ENCODE measurements at regions not wholly inside any gene's neighbourhood (a gene's known extent, or its start where the extent isn't known, plus 50 kb on each side); places are given as distances from the start of the nearest gene placed in this dataset.

DNA sequence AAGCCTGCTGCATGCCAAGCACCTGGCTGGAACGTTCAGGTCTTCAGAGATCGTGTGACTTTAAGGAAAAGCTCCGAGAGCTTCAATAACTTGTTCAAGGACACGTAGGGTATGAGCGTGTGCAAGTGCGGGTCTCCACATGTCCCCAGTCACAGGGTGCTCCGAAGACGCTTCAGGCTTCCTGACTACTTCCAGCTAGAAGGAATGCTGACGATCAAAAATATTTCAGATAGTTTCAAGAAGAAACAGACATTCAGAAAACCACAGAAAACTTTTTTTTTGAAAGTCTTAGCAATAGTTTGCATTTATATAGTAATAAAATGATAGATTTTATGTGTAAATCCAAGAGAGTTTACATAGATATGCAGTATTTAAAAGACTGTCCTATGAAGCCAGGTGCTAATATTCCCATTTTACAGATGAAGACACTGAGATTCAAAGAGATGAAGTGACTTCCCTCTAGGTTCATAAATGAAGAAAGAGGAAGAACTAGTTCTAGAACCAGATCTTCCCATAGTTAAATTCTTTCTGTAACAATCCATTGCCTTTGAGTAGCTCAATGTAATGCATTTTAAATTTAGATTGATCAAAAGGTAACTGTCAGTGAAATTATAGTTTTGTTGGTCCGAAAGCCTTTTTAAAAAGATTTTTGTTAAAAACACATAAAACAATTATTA lies 247.6 kb downstream of the MYLK4 start:
- H3K27me3 ChIP-seq (ENCODE audit: control insufficient read depth, insufficient read depth, low read length) = no peaks in the 10 kb centered on the region
- H3K27ac ChIP-seq = no peak overlapping the region

DNA sequence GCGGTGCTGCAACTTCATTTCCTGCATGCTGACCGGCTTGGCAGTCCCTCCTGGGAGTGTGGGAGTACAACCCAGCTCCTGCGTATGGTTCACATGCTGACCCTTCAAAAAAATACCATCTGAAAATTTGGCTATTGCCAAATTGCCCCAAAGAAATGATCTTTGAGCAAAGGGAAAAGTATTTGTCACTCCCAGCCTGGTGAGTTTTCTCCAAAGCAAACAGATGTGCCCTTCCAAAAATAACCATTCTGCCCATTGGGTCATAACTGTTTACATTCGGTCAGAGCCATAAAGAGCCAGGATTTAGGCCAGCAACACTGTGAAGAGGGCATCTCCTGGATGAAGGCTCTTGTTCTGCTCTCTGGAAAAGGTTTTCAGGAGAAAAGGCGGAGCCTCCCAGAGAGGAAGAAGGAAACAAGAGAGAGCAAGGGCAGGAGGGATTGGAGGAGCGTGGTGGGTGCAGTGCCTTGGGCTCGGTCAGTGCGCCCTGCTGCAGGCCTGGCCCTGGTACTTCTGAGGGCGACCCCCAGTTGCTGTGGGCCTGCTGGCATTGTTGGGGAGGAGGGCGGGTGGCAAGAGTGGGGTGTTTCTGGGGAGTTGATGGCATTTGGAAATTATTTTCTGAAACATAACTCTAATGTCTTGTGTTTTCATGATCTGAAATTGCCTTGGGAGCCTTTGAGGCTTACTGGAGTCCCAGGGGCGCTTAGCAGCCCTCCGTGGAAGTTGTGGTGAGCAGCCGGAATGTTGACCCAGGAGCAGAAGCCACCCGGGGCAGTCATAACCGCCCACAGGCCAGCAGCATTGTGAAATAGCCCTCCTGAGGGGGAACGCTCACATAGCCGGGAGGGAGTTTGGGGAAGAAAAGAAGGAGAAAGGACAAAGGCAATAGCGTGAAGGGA lies 248.4 kb downstream of the MYLK4 start:
- H3K4me3 ChIP-seq (ENCODE audit: low read depth, low read length) = no peak overlapping the region
- no peak overlapping the region for H3K9ac ChIP-seq
- TF ChIP-seq, protein P1, sequence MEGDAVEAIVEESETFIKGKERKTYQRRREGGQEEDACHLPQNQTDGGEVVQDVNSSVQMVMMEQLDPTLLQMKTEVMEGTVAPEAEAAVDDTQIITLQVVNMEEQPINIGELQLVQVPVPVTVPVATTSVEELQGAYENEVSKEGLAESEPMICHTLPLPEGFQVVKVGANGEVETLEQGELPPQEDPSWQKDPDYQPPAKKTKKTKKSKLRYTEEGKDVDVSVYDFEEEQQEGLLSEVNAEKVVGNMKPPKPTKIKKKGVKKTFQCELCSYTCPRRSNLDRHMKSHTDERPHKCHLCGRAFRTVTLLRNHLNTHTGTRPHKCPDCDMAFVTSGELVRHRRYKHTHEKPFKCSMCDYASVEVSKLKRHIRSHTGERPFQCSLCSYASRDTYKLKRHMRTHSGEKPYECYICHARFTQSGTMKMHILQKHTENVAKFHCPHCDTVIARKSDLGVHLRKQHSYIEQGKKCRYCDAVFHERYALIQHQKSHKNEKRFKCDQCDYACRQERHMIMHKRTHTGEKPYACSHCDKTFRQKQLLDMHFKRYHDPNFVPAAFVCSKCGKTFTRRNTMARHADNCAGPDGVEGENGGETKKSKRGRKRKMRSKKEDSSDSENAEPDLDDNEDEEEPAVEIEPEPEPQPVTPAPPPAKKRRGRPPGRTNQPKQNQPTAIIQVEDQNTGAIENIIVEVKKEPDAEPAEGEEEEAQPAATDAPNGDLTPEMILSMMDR (IDR thresholded peaks at IDR 0.05) = no peak
- H3K36me3 ChIP-seq (ENCODE audit: control insufficient read depth, insufficient read depth, low read length) = no peaks in the 10 kb centered on the region
- no peak overlapping the region for H2AFZ ChIP-seq
- H3K27me3 ChIP-seq (ENCODE audit: control insufficient read depth, insufficient read depth, low read length) = no peaks in the 10 kb centered on the region
- H3K27ac ChIP-seq = no peak overlapping the region
- H3K79me2 ChIP-seq = no peaks in the 10 kb centered on the region
- H3K4me1 ChIP-seq = no peaks in the 10 kb centered on the region
- no peaks in the 10 kb centered on the region for H3K9me3 ChIP-seq (ENCODE audit: control insufficient read depth, low read length)
- no peak overlapping the region for H3K4me2 ChIP-seq (ENCODE audit: low read length)

More for the DNA sequence above, 247.6 kb downstream of the MYLK4 start:
- no peaks in the 10 kb centered on the region for H3K36me3 ChIP-seq (ENCODE audit: control insufficient read depth, insufficient read depth, low read length)
- no peak overlapping the region for H3K4me2 ChIP-seq (ENCODE audit: low read length)
- no peaks in the 10 kb centered on the region for H3K4me1 ChIP-seq
- no peak overlapping the region for H3K9ac ChIP-seq
- TF ChIP-seq, protein P1 (IDR thresholded peaks at IDR 0.05) = no peak
- H3K4me3 ChIP-seq (ENCODE audit: low read depth, low read length) = no peak overlapping the region
- no peaks in the 10 kb centered on the region for H3K79me2 ChIP-seq
- no peaks in the 10 kb centered on the region for H3K9me3 ChIP-seq (ENCODE audit: control insufficient read depth, low read length)
- H2AFZ ChIP-seq = no peak overlapping the region

DNA sequence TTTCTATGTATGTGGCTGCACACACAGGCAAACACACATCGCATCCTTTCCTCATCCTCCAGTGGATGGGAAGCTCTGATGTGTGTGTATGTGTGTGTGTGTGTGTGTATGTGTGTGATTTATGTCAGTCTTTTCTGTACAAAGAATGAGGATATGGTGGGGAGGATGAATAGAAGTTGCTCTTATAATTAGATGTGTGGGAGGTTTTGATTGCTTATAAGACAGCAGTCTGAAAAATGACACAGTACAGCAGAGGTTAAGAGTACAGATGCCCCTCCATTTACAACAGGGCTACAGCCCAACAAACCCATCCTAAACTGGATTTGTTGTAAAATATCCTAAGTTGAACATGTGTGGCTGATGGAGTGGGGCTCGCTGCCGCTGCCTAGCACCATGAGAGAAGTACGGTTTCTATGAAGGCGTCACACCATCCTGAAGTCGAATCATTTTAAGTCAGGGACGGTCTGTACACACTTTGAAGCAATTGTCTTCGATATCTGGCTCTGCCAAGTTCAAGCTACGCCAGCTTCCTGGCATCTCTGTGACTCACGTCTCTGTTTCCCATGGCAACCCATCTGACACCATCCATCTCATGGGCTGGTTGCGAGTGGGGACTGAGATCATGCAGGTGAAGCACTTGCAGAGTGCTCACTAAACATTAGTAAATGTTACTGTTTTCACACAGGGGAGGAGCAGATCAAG lies 252.6 kb downstream of the MYLK4 start:
- H3K9me3 ChIP-seq (ENCODE audit: control insufficient read depth, low read length) = no peaks in the 10 kb centered on the region
- TF ChIP-seq, protein P1 (IDR thresholded peaks at IDR 0.05) = no peak
- H3K9ac ChIP-seq = no peak overlapping the region
- H3K4me2 ChIP-seq (ENCODE audit: low read length) = no peak overlapping the region
- H3K79me2 ChIP-seq = no peaks in the 10 kb centered on the region
- H3K4me3 ChIP-seq (ENCODE audit: low read depth, low read length) = no peak overlapping the region
- H3K27ac ChIP-seq = no peak overlapping the region
- no peaks in the 10 kb centered on the region for H3K4me1 ChIP-seq
- no peaks in the 10 kb centered on the region for H3K36me3 ChIP-seq (ENCODE audit: control insufficient read depth, insufficient read depth, low read length)
- H2AFZ ChIP-seq = no peak overlapping the region
- no peaks in the 10 kb centered on the region for H3K27me3 ChIP-seq (ENCODE audit: control insufficient read depth, insufficient read depth, low read length)

DNA sequence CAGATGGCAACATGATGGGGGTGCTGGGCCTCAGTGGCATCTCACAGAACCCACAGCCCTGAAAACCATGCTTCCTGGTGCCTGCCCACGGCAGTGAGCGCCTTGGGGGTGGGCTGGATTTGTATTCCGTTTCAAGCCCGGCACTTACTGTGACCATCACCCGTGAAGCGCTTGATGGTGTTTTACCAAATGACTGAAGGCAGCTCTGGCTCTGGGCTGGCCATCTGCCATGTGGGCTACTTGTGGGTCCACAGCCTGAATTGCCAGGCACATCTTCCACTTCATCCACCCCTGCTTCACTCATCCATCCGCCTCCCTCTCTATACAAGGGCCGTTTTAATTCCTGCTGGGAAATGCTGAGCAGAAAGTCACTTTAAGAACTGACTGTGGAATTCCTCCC lies 250.9 kb upstream of the GMDS start:
- TF ChIP-seq, protein P1 (IDR thresholded peaks at IDR 0.05) = no peak

More for the DNA sequence above, 250.9 kb upstream of the GMDS start:
- no peaks in the 10 kb centered on the region for H3K36me3 ChIP-seq (ENCODE audit: control insufficient read depth, insufficient read depth, low read length)
- no peaks in the 10 kb centered on the region for H3K27me3 ChIP-seq (ENCODE audit: control insufficient read depth, insufficient read depth, low read length)
- no peak overlapping the region for H3K27ac ChIP-seq
- H3K9ac ChIP-seq = no peak overlapping the region
- no peak overlapping the region for H3K4me2 ChIP-seq (ENCODE audit: low read length)
- no peaks in the 10 kb centered on the region for H3K4me1 ChIP-seq
- H3K9me3 ChIP-seq (ENCODE audit: control insufficient read depth, low read length) = no peaks in the 10 kb centered on the region
- no peak overlapping the region for H3K4me3 ChIP-seq (ENCODE audit: low read depth, low read length)
- no peak overlapping the region for H2AFZ ChIP-seq
- H3K79me2 ChIP-seq = no peaks in the 10 kb centered on the region

Measured in parathyroid adenoma (tissue), 2 donors.